Fibroblast of gingiva (primary cell): ENCODE measurements at regions not wholly inside any gene's neighbourhood (a gene's known extent, or its start where the extent isn't known, plus 50 kb on each side); places are given as distances from the start of the nearest gene placed in this dataset.
"Not testable (repeated sequence)": the region's sequence is repeated elsewhere in the genome, so short reads cannot be mapped to it uniquely, and the experiment has no call there.

Experiments used
- DNase-seq: peaks from one replicate; pipeline ENCODE4 v3.0.0-alpha.2; 2011; ENCODE audit warnings: low read depth

DNA sequence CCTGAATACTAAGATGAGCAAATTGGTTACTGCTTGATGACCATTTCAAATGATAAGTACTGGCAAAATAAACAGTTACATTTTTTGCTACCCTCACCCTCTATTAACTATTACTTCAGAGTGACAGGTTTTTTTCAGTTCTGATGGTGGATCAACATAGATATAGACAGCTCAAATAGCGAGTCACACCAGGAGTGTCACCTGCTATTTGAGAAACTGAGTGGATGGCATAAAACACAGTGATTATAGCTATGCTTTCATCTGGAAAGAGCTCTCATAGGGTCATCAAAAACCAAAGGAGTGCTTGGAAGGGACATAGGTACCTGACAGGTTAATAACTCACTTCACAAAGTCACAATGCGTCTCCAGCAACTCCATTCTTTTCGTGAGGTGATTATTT, 244.5 kb upstream of the C9orf72 start:
- no peak for DNase-seq

DNA sequence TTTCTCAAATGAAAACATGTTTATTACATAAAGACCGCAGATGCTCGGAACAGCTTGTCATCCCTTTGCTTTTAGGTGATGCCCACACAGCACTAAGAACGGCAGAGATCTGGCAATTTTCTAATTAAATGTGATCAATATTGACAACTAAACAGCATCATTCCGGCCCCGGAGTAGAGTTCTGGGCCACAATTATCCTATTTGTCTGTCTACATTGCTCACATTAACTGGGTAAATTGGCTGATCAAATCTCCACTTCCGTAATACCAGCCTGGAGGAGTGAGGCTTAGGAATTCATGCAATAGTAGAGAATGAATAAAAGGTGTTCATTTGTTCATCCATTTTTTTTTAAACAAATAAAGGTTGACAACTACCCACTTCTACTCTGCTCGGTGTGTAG, 245.1 kb upstream of the C9orf72 start:
- no peak for DNase-seq

GRCh38 chr9:27828908-27829307, 255.6 kb upstream of the C9orf72 start:
- no peak for DNase-seq

DNA sequence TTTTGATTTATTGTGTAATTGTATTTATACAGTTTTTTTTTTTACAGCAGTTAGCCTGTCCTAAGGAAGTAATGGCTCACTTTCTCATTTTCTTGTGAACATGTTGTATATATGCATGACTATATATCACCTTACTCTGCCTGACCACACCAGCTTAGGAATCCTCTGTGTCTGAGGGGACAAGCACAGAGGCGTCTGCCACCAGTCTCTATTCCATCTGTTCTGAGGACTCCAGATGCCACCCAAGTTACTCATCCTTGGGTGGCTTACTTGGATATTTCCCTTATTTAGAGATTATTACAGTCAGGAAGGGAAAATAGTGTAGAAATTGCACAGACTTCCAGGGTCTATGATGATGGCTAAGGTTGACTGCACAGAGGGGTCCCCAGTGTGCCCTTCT, 256.3 kb upstream of the C9orf72 start:
- DNase-seq, result no peak

DNA sequence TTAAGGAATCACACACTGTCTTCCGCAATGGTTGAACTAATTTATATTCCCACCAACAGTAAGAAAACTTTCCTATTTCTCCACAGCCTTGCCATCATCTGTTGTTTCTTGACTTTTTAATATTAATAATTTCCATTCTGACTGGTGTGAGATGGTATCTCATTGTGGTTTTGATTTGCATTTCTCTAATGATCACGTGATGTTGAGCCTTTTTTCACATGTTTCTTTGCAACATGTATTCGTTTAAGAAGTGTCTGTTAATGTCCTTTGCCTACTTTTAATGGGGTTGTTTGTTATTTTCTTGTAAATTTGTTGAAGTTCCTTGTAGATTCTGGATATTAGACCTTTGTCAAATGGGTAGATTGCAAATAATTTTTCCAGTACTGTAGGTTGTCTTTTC, 258.8 kb upstream of the C9orf72 start:
- not testable (repeated sequence) for DNase-seq

DNA sequence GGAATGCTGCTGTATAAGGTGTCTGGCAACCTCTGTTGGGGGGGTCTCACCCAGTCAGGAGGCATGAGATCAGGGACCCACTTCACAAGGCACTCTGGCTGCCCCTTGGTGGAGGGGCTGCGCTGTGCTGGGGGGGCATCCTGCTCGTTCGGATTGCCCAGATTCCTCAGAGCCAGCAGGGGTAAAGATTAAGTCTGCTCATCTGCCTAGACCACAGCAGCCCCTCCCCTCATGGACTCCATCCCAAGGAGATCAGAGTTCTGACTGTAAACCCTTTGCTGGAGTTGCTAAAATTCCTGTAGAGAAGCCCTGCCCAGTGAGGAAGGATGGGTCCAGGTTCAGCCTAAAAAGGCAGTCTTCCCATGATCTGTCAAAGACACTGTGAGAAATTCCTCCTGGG, 262.0 kb upstream of the C9orf72 start:
- DNase-seq, result no peak

- no peak for DNase-seq
Observed at GRCh38 chr9:27835746-27836145, 262.5 kb upstream of the C9orf72 start.

DNA sequence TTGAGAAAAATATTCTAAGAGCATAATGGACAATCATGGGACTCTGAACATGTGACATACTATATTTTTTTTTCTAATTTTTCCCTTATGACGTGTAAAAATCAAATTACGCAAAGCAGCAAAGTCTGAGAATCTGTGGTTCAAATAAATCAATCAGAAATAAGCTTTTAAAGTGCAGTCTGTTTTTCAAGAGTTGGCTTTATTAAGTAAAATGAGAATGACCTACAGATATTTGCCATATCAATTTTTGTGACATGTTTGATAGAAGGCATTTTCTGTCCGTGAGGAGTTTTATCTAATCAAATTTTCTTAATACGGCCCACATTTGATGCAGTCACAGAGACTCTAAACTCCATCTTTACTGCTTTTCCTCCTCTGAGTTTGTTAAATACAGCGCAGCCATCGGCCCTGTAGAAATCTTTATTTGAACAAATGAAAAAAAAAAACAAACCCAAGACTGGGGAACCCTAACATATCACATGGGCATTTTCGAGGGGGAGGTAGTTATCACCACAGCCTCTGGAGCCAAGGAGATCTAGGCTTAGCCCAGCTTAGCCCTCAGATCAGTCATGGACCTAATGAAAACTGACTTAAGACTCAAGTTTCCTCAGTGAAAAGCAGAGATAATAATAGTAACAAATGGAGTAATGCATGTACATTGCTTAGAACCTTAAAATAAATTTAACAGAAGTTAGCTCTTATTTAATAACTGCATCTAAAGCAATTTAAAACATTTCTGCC, 263.6 kb upstream of the C9orf72 start:
- DNase-seq, result no peak

DNA sequence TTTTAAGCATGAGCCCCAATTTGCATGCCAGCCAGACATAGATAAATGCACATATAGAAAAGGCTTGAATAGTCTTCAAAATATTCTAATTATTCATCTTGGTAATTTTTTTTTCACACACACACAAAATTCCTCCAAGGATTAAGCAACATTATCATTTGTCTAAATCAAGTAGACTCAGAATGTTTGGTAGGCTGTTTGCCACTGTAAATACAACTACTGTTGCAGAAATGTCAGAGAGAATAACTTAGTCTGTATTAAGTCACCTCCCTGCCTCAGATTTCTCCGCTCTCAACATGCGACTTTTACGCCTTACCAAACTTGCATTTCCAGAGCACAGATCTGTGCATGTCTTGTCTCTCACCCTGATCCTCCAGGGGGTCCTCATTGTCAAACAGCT, 265.6 kb upstream of the C9orf72 start:
- DNase-seq, result no peak

- not testable (repeated sequence) for DNase-seq
Observed at GRCh38 chr9:27839767-27840166, 266.5 kb upstream of the C9orf72 start.

GRCh38 chr9:27844797-27845196, 271.5 kb upstream of the C9orf72 start:
- no peak for DNase-seq

- DNase-seq, result no peak
Observed at GRCh38 chr9:27847380-27847779, 274.1 kb upstream of the C9orf72 start.

- no peak for DNase-seq
Observed at GRCh38 chr9:27847818-27848217, 274.5 kb upstream of the C9orf72 start.

GRCh38 chr9:27848315-27848714, 275.0 kb upstream of the C9orf72 start:
- no peak for DNase-seq

DNA sequence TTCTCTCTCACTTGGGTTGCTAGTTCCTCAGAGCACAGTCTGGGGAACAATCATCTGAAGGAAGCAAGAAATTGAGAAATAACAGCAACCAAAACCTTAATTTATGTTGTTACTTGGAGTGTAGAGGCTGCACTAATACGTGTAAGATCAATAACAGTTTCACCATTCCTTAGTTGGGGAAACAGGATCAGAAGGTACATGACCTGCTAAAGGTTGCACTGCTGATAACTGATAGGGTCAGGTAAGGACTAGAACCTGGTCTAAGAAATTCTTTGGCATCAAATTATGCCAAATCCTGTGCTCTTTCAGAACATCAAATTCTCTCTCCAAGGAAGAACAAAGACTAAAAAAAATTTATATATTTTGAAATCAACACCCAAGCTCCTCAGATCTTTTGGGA, 278.6 kb upstream of the C9orf72 start:
- no peak for DNase-seq

GRCh38 chr9:27853529-27853928, 280.2 kb upstream of the C9orf72 start:
- DNase-seq, result no peak

GRCh38 chr9:27856054-27856453, 282.8 kb upstream of the C9orf72 start:
- no peak for DNase-seq

DNA sequence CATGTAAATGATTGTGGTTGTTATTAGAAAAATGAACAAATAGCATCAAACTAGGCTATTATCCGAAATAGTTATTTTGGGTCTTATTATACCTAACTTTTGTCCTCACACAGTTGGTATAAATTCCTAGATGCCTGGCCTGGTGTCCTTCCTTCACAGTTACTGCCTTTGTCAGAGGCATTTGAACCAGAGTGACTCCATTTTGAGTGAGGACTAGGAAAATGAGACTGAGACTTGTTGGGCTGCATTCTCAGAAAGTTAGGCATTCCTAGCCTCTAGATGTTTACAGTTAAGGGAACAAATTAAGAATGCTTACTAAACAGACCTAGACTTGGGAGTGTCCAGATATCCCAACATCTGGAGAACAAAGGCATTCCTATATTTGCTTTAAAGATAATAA, 283.5 kb upstream of the C9orf72 start:
- no peak for DNase-seq

GRCh38 chr9:27861887-27862286, 288.6 kb upstream of the C9orf72 start:
- DNase-seq, result no peak

GRCh38 chr9:27864644-27865438, 291.6 kb upstream of the C9orf72 start:
- DNase-seq, result no peak

DNA sequence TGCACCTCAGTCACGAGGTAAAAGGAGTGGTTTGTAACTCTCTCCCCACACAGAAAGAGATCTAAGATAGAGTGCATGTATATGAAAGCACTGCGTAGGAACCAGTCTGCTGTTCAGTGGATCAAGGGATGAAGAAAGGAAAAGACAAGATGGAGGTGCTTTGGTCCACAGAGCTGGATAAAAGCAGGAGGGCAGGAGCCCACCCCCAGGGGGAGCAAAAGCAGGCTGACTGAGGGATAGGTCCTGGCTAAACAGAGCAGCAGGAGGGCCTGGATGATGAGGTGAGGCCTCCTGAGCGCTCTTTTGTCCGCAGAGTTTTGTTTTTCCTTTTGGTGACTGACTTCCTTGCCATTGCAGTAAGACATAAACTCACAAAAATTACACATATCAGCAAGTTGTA, 293.5 kb upstream of the C9orf72 start:
- DNase-seq, result no peak

GRCh38 chr9:27870404-27870803, 297.1 kb upstream of the C9orf72 start:
- DNase-seq, result no peak

DNA sequence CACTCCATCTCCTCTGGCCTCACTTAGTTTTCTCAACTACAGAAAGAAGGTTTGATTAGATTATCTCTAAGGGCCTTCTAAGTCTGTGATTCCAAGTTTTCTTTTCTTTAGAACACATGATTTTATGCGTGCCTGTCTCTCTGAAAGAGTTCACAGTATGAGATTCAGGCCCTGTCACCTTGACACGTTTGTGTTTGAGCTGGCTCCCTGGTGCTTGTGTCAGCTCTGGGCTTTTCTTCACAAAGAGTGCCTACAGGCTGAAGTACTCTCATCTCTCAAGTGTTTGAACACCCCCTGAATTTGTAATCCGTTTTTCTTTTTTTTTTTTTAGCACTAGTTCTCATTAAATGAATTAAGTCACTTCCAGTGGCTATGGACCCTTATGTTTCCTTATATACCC, 306.9 kb upstream of the C9orf72 start:
- no peak for DNase-seq

- no peak for DNase-seq
Observed at GRCh38 chr9:27880635-27881034, 307.4 kb upstream of the C9orf72 start.
